ENCODE measurements at regions not wholly inside any gene's neighbourhood (a gene's known extent, or its start where the extent isn't known, plus 50 kb on each side); places are given as distances from the start of the nearest gene placed in this dataset.

DNA sequence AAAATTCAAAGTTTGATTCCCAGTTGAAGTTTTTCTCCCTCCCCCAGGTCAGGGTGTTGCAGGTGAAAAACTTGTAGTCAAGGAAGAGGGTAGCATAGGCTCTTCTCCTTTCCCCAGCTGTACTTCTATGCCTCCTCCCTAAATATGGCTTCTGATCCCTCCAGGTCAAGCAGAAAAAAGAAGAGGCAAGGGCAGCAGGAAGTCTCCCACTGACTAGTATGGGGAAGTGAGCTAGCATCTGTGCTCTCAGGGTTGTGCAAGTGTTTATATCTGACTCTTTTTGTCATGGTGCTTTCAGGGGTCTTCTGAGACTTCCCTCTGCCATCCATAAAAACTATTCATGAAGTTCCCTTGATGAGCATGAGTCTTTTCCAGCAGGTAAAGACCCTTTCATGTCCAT, 76.0 kb downstream of the ATPSCKMT start:
- H3K36me3 ChIP-seq (ENCODE audit: control insufficient read depth, insufficient read depth, low read length): no peaks in the 10 kb centered on the region
- H3K4me3 ChIP-seq (ENCODE audit: low read depth, low read length): no peak overlapping the region
- TF ChIP-seq, protein P1, sequence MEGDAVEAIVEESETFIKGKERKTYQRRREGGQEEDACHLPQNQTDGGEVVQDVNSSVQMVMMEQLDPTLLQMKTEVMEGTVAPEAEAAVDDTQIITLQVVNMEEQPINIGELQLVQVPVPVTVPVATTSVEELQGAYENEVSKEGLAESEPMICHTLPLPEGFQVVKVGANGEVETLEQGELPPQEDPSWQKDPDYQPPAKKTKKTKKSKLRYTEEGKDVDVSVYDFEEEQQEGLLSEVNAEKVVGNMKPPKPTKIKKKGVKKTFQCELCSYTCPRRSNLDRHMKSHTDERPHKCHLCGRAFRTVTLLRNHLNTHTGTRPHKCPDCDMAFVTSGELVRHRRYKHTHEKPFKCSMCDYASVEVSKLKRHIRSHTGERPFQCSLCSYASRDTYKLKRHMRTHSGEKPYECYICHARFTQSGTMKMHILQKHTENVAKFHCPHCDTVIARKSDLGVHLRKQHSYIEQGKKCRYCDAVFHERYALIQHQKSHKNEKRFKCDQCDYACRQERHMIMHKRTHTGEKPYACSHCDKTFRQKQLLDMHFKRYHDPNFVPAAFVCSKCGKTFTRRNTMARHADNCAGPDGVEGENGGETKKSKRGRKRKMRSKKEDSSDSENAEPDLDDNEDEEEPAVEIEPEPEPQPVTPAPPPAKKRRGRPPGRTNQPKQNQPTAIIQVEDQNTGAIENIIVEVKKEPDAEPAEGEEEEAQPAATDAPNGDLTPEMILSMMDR (IDR thresholded peaks at IDR 0.05; ENCODE audit: insufficient read depth, low read depth, low read length): no peak
- POLR2A ChIA-PET: interaction anchor here (0.5 kb wide), 1 partner anchor 353 kb away, joined by 3 read pairs; no protein-coding TSS in a partner anchor
- DNase-seq (ENCODE audit: low read depth): no peak
- H3K27me3 ChIP-seq (ENCODE audit: control insufficient read depth, insufficient read depth, low read length): no peaks in the 10 kb centered on the region
- CTCF ChIA-PET: no interaction called here

- ChIA-PET CTCF (interaction anchor here (0.6 to 1.4 kb wide), 2 partner anchors 15 to 60 kb away, joined by 3 to 4 read pairs; no protein-coding TSS in a partner anchor), POLR2A (no interaction called here)
- no peaks in the 10 kb centered on the region for H3K27me3 ChIP-seq (ENCODE audit: control insufficient read depth, insufficient read depth, low read length)
- H3K36me3 ChIP-seq (ENCODE audit: control insufficient read depth, insufficient read depth, low read length): no peaks in the 10 kb centered on the region
- TF ChIP-seq, protein P1 (IDR thresholded peaks at IDR 0.05; ENCODE audit: insufficient read depth, low read depth, low read length): no peak
- no peak for DNase-seq (ENCODE audit: low read depth)
- H3K4me3 ChIP-seq (ENCODE audit: low read depth, low read length): no peak overlapping the region
Observed at GRCh38 chr5:10172247-10172646, 77.4 kb downstream of the ATPSCKMT start.

GRCh38 chr5:10169359-10169758, 80.3 kb downstream of the ATPSCKMT start:
- CTCF ChIA-PET: no interaction called here

GRCh38 chr5:10168254-10168653, 81.4 kb downstream of the ATPSCKMT start:
- TF ChIP-seq, protein P1 (IDR thresholded peaks at IDR 0.05; ENCODE audit: insufficient read depth, low read depth, low read length): no peak
- POLR2A ChIA-PET: no interaction called here

More at GRCh38 chr5:10169359-10169758, 80.3 kb downstream of the ATPSCKMT start:
- no peaks in the 10 kb centered on the region for H3K27me3 ChIP-seq (ENCODE audit: control insufficient read depth, insufficient read depth, low read length)
- TF ChIP-seq, protein P1 (IDR thresholded peaks at IDR 0.05; ENCODE audit: insufficient read depth, low read depth, low read length): no peak
- H3K36me3 ChIP-seq (ENCODE audit: control insufficient read depth, insufficient read depth, low read length): no peaks in the 10 kb centered on the region
- POLR2A ChIA-PET: no interaction called here
- DNase-seq (ENCODE audit: low read depth): no peak
- no peak overlapping the region for H3K4me3 ChIP-seq (ENCODE audit: low read depth, low read length)

DNA sequence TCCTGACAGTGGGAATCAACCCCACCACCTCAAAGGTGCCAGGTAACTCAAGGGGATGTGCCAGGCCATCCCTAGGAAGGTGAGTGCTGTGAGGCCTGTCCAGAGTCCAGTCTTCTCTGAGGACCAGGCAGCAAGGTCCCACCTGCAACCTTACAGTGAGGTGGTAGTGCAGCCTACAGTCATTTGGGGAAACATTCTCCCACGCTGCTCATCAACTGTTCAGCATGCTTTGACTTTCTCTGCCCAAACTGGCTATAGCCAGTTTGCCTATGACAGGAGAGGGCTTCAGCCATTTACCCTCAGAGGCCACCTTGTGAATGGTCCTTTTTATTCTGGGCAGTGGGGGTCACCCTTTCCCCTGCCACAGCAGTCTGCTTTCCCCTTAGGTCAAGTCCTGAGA, 81.9 kb downstream of the ATPSCKMT start:
- ChIA-PET CTCF (no interaction called here), POLR2A (no interaction called here)
- Histone ChIP-seq H3K36me3 (ENCODE audit: control insufficient read depth, insufficient read depth, low read length) (no peaks in the 10 kb centered on the region), H3K27me3 (ENCODE audit: control insufficient read depth, insufficient read depth, low read length) (no peaks in the 10 kb centered on the region), H3K4me3 (ENCODE audit: low read depth, low read length) (no peak overlapping the region)
- TF ChIP-seq, protein P1 (IDR thresholded peaks at IDR 0.05; ENCODE audit: insufficient read depth, low read depth, low read length): no peak
- DNase-seq (ENCODE audit: low read depth): no peak

More at GRCh38 chr5:10168254-10168653, 81.4 kb downstream of the ATPSCKMT start:
- H3K27me3 ChIP-seq (ENCODE audit: control insufficient read depth, insufficient read depth, low read length): no peaks in the 10 kb centered on the region
- H3K36me3 ChIP-seq (ENCODE audit: control insufficient read depth, insufficient read depth, low read length): no peaks in the 10 kb centered on the region
- CTCF ChIA-PET: interaction anchor here (0.5 kb wide), 1 partner anchor 66 kb away, joined by 4 read pairs; no protein-coding TSS in a partner anchor
- DNase-seq (ENCODE audit: low read depth): no peak
- no peak overlapping the region for H3K4me3 ChIP-seq (ENCODE audit: low read depth, low read length)
